ENCODE measurements at regions not wholly inside any gene's neighbourhood (a gene's known extent, or its start where the extent isn't known, plus 50 kb on each side); places are given as distances from the start of the nearest gene placed in this dataset.

- TF ChIP-seq CTCF (IDR thresholded peaks at IDR 0.05) (no peak), POLR2A (IDR thresholded peaks at IDR 0.05) (no peak)
Observed at GRCh38 chr2:133967326-133967725, 286.5 kb upstream of the MGAT5 start.
